Esophagus muscularis mucosa (tissue), 4 donors: ENCODE measurements at regions not wholly inside any gene's neighbourhood (a gene's known extent, or its start where the extent isn't known, plus 50 kb on each side); places are given as distances from the start of the nearest gene placed in this dataset.

Source experiments
- DNase-seq: peaks from one replicate; pipeline ENCODE4 v3.0.0-alpha.2; 2017; ENCODE audit errors: extremely low spot score
- H3K27ac ChIP-seq, 4 donors: fragments of 200-600 bp; sonication (generic); replicated peaks in 1 of 4; 1 replicate in 3 of 4; 2 replicates in 1 of 4; pipeline ENCODE4 v1.5.1; 2016 to 2019; ENCODE audit warnings: mild to moderate bottlenecking in 1 of 4
- H3K27me3 ChIP-seq, 4 donors: fragments of 200-600 bp; sonication (generic); one replicate each; pipeline versions ENCODE4 v1.5.1 to v1.6.0; 2016 to 2019
- H3K36me3 ChIP-seq, 4 donors: fragments of 200-600 bp; sonication (generic); one replicate each; pipeline ENCODE4 v1.5.1; 2016 to 2019
- H3K4me1 ChIP-seq, 4 donors: fragments of 200-600 bp; sonication (generic); one replicate each; pipeline ENCODE4 v1.5.1; 2016 to 2019
- H3K4me3 ChIP-seq, 4 donors: fragments of 200-600 bp; sonication (generic); 1 replicate in 2 of 4; 2 replicates in 2 of 4; pipeline ENCODE4 v1.5.1; 2016 to 2019; ENCODE audit warnings: mild to moderate bottlenecking in 4 of 4, moderate library complexity in 1 of 4
- H3K9me3 ChIP-seq, 4 donors: fragments of 200-600 bp; sonication (generic); 1 replicate in 3 of 4; 2 replicates in 1 of 4; pipeline ENCODE4 v1.5.1; 2016 to 2019
- EP300 ChIP-seq: sonication (generic); formaldehyde crosslinking; IDR thresholded peaks from one replicate; pipeline ENCODE4 v1.6.1; 2017; ENCODE audit warnings: antibody characterized with exemption
- POLR2A ChIP-seq: fragments of 450-650 bp; IDR thresholded peaks from one replicate; pipeline ENCODE4 v1.6.1; 2017; ENCODE audit warnings: antibody characterized with exemption, moderate library complexity, mild to moderate bottlenecking, low read depth
- POLR2AphosphoS5 ChIP-seq, 2 donors: sonication (generic); formaldehyde crosslinking; IDR thresholded peaks; one replicate each; pipeline ENCODE4 v1.6.1; 2017; ENCODE audit warnings: antibody characterized with exemption in 2 of 2
- WGBS: methylation state at CpG from one replicate; pipeline ENCODE4 v1.1.5; 2018; 5-methylcytosine and 5-hydroxymethylcytosine counted together
- intact Hi-C: fragments of 100-400 bp; cut with DNase I; formaldehyde crosslinking; loops from one replicate; pipeline ENCODE4 v1.15.1; 2023
- TF ChIP-seq, protein P1 (sequence below), 3 experiments: fragments of 200-600 bp in 2 of 3; fragments of 450-650 bp in 1 of 3; sonication (generic) in 2 of 3; IDR thresholded peaks; one replicate each; pipeline ENCODE4 v1.5.1; 2017 to 2019; ENCODE audit warnings: antibody characterized with exemption in 3 of 3, mild to moderate bottlenecking in 2 of 3, moderate library complexity in 1 of 3

DNA sequence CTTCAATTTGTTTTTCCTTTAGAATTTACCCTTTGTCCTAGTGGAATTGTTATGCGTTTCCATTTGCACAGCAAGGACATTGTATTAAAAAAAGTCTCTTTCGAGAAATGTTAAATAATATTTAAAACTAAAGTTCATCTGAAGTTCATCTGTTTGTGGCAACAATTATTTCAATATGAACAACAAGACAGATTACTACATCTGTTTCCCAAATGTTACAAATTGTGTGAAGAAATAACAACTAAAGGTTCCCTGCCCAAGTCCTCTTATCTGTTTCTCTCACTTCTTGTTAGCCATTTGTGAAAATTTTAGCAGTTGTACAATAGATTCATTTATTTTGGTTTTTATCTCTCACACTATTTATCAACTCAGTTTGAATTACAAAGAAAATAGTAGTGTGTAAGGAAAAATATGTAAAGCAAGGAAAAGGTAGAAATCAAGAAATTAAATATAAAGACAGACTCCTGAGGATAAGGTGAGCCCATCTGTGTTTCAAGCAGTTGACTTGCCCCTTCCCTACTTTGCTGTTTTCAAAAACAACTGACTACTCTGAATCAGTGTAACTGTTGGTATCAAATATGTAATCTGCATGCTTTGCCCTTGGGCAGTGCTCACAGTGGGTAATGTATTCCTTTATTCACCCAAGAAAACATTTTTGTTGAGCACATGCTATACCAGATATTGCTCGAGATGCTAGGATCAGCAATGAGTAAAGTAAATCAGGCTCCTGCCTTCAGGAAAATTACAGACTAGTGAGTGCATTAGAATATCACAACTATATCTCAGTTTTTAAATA lies 118.9 kb upstream of the PCDH7 start:
- DNase-seq = no peak
- Histone ChIP-seq H3K4me3 (no peak overlapping the region), H3K4me1 (no peaks in the 10 kb centered on the region), H3K27ac (no peak overlapping the region), H3K36me3 (no peaks in the 10 kb centered on the region), H3K27me3 (no peaks in the 10 kb centered on the region), H3K9me3 (no peaks in the 10 kb centered on the region)
- WGBS = 81% methylated on average over 3 of the region's 3 CpGs
- intact Hi-C loops = no loop called here
- TF ChIP-seq POLR2AphosphoS5 (IDR thresholded peaks at IDR 0.05) (no peak), POLR2A (no peak), EP300 (no peak)
- TF ChIP-seq, protein P1, sequence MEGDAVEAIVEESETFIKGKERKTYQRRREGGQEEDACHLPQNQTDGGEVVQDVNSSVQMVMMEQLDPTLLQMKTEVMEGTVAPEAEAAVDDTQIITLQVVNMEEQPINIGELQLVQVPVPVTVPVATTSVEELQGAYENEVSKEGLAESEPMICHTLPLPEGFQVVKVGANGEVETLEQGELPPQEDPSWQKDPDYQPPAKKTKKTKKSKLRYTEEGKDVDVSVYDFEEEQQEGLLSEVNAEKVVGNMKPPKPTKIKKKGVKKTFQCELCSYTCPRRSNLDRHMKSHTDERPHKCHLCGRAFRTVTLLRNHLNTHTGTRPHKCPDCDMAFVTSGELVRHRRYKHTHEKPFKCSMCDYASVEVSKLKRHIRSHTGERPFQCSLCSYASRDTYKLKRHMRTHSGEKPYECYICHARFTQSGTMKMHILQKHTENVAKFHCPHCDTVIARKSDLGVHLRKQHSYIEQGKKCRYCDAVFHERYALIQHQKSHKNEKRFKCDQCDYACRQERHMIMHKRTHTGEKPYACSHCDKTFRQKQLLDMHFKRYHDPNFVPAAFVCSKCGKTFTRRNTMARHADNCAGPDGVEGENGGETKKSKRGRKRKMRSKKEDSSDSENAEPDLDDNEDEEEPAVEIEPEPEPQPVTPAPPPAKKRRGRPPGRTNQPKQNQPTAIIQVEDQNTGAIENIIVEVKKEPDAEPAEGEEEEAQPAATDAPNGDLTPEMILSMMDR (IDR thresholded peaks at IDR 0.05) = no peak

DNA sequence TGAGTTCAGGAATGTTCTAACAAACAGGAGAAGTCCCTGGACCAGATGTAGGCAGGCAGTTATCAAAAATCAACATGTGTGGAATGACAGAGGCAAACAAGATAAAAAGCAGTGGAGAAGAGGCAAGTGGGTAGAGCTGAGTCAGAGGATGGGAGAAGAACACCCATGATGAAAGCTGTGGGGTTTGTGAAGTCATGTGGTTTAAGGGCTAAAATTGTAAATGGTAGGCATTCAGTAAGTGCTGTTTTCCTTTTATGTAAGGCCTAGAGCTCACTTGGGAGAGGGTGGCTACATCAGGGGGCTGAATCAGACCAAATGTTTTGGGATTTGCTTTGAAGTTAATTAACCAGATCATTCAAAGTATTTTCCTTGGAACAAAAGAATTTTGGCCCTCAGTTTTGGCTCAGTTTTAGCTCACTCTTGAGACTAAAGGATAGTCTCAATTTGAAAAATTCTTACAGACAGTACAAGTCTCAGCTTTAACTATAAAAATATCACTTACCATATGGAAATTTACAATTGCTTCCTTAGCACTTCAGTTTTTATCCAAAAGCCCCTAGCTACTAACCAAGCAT lies 114.5 kb upstream of the PCDH7 start:
- Histone ChIP-seq H3K9me3 (no peaks in the 10 kb centered on the region), H3K27me3 (no peaks in the 10 kb centered on the region), H3K36me3 (no peaks in the 10 kb centered on the region), H3K27ac (no peak overlapping the region), H3K4me3 (no peak overlapping the region), H3K4me1 (no peaks in the 10 kb centered on the region)
- intact Hi-C loops = no loop called here
- TF ChIP-seq, protein P1 (IDR thresholded peaks at IDR 0.05) = no peak
- TF ChIP-seq EP300 = no peak
- no peak for TF ChIP-seq POLR2AphosphoS5 (IDR thresholded peaks at IDR 0.05)
- TF ChIP-seq POLR2A = no peak
- DNase-seq = no peak

DNA sequence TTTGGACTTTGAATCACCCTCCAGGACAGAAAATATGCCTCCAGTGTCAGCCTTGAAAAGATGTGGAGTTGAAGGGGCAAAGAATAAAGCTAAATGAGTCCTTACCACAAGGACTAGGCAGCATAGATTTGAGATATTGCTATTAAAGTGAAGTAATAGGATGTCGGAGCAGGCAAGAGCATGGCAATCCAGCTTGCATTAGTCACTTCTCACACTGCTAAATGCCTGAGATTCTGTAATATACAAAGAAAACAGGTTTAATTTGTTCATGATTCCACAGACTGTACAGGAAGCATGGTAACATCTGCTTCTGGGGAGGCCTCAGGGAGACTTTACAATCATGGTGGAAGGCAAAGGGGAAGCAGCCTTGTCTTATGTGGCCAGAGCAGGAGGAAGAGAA lies 109.8 kb upstream of the PCDH7 start:
- 88% methylated on average over 1 of the region's 1 CpG for WGBS
- Histone ChIP-seq H3K4me3 (no peak overlapping the region), H3K9me3 (no peaks in the 10 kb centered on the region), H3K27ac (no peak overlapping the region), H3K36me3 (no peaks in the 10 kb centered on the region), H3K27me3 (no peaks in the 10 kb centered on the region), H3K4me1 (no peaks in the 10 kb centered on the region)
- no peak for DNase-seq
- intact Hi-C loops = no loop called here
- TF ChIP-seq POLR2AphosphoS5 (IDR thresholded peaks at IDR 0.05) = no peak
- TF ChIP-seq POLR2A = no peak
- TF ChIP-seq EP300 = no peak
- TF ChIP-seq, protein P1 (IDR thresholded peaks at IDR 0.05) = no peak

DNA sequence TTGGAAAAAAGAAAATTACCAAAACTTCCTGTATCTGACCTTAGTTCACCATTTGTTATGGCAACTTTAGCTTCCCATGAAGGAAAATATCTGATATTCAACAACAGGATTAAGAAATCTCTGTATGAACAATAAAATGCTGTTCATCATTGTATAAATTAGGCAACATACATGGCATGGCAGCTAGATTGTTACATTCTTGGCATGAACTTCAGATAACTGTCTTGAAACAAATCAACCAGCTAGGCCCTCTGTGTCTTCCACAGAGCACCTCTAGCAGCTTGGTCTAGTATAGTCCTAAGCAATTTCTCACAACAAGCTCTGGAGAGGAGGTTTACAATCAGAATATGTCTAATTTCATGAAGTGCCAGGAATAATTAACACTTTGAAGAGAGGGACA lies 105.4 kb upstream of the PCDH7 start:
- no peaks in the 10 kb centered on the region for H3K4me1 ChIP-seq
- H3K4me3 ChIP-seq = no peak overlapping the region
- H3K27me3 ChIP-seq = no peaks in the 10 kb centered on the region
- TF ChIP-seq EP300 (no peak), POLR2AphosphoS5 (IDR thresholded peaks at IDR 0.05) (no peak), POLR2A (no peak)
- TF ChIP-seq, protein P1 (IDR thresholded peaks at IDR 0.05) = no peak
- DNase-seq = no peak
- H3K9me3 ChIP-seq = no peaks in the 10 kb centered on the region
- intact Hi-C loops = no loop called here
- no peak overlapping the region for H3K27ac ChIP-seq
- H3K36me3 ChIP-seq = no peaks in the 10 kb centered on the region
